ENCODE measurements at regions not wholly inside any gene's neighbourhood (a gene's known extent, or its start where the extent isn't known, plus 50 kb on each side); places are given as distances from the start of the nearest gene placed in this dataset.

- no peak for TF ChIP-seq MAX (IDR thresholded peaks at IDR 0.05)
- TF ChIP-seq TAF1 (IDR thresholded peaks at IDR 0.05; ENCODE audit: low read depth) = no peak
- no peak for TF ChIP-seq FOXM1 (IDR thresholded peaks at IDR 0.05; ENCODE audit: borderline replicate concordance, low read depth)
- no peak for TF ChIP-seq EP300 (IDR thresholded peaks at IDR 0.05; ENCODE audit: borderline replicate concordance)
- no peak for TF ChIP-seq RAD21 (IDR thresholded peaks at IDR 0.05; ENCODE audit: low read depth)
Observed at GRCh38 chr4:31678356-31678755, 958.2 kb downstream of the PCDH7 start.
